ENCODE measurements at regions not wholly inside any gene's neighbourhood (a gene's known extent, or its start where the extent isn't known, plus 50 kb on each side); places are given as distances from the start of the nearest gene placed in this dataset.

DNA sequence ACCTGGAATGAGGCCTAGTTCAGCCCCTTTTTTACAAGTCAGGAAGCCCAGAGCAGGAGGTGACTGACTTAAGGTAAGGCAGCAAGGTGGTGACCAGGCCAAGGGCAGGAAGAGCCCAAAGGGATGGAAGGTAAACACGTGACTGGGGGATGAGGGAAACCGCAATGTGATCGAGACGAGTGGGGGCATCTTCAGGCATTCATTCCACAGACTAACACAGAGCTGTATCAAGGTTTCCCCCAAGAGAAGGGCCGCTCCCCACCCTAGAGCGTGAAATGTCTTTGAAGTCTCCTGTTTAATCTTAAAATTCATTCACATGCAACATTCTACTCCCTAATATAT is 76.3 kb upstream of the PIM1 start:
- Histone ChIP-seq H3K27ac (no peak overlapping the region), H3K36me3 (no peaks in the 10 kb centered on the region), H3K4me3 (replicated peaks in 1 of 3) (no peak overlapping the region), H3K4me1 (no peaks in the 10 kb centered on the region), H3K9me3 (no peaks in the 10 kb centered on the region), H3K27me3 (no peaks in the 10 kb centered on the region)
- no peak for TF ChIP-seq POLR2A (IDR thresholded peaks at IDR 0.05)
- TF ChIP-seq, protein P1, sequence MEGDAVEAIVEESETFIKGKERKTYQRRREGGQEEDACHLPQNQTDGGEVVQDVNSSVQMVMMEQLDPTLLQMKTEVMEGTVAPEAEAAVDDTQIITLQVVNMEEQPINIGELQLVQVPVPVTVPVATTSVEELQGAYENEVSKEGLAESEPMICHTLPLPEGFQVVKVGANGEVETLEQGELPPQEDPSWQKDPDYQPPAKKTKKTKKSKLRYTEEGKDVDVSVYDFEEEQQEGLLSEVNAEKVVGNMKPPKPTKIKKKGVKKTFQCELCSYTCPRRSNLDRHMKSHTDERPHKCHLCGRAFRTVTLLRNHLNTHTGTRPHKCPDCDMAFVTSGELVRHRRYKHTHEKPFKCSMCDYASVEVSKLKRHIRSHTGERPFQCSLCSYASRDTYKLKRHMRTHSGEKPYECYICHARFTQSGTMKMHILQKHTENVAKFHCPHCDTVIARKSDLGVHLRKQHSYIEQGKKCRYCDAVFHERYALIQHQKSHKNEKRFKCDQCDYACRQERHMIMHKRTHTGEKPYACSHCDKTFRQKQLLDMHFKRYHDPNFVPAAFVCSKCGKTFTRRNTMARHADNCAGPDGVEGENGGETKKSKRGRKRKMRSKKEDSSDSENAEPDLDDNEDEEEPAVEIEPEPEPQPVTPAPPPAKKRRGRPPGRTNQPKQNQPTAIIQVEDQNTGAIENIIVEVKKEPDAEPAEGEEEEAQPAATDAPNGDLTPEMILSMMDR (IDR thresholded peaks at IDR 0.05), result no peak
- WGBS, 2 donors, result 78 to 79% methylated on average over 6 of the region's 6 CpGs
- no peak for DNase-seq
- intact Hi-C loops (cut with DNase I), result no loop called here

DNA sequence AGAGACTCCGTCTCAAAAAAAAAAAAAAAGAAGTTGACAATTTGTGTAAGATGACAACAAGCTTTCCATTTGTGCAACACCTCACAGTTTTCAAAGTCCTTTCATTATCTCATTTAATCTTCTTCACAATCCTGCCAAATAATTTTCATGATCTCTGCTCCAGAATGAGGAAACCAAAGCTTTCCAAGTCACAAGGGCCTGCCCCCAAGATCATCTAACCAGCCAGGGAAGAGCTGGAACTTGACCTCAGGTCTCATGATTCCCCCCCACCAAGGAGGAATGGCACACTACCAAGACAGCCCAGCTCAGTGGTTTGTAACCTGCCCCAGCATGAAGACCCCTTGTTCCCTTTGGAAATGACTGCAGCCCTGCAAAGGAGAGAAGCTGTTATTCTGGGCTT is 74.0 kb upstream of the PIM1 start:
- Histone ChIP-seq H3K9me3 (no peaks in the 10 kb centered on the region), H3K27ac (no peak overlapping the region), H3K27me3 (no peaks in the 10 kb centered on the region), H3K4me3 (replicated peaks in 1 of 3) (no peak overlapping the region), H3K4me1 (no peaks in the 10 kb centered on the region), H3K36me3 (no peaks in the 10 kb centered on the region)
- WGBS, 2 donors, result 80 to 95% methylated on average over 1 of the region's 1 CpG
- intact Hi-C loops (cut with DNase I), result no loop called here
- no peak for TF ChIP-seq POLR2A (IDR thresholded peaks at IDR 0.05)
- TF ChIP-seq, protein P1 (IDR thresholded peaks at IDR 0.05), result no peak
- no peak for DNase-seq

DNA sequence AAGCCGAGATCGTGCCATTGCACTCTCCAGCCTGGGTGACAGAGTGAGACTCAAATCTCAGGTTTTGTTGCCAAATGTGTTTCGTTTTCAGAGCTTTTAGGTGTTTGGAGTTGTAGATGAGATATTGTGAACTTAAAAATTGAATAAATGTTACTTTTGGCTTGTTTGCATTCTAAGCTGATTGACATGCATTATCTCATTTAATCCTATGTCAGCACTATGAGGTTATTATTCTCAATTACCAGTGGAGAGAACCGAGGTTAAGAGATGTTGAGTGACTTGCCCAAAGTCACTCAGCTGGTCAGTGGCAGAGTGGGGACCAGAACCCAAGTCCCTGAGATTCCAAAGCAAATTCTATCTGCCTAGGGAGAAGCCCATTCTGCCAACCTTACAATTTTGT is 72.6 kb upstream of the PIM1 start:
- H3K4me1 ChIP-seq, result peaks cover 4 to 5% of the 10 kb centered on the region in 2 donors
- intact Hi-C loops (cut with DNase I), result no loop called here
- H3K9me3 ChIP-seq, result no peaks in the 10 kb centered on the region
- WGBS, 2 donors, result 83 to 85% methylated on average over 4 of the region's 4 CpGs
- TF ChIP-seq POLR2A (IDR thresholded peaks at IDR 0.05), result no peak
- TF ChIP-seq, protein P1 (IDR thresholded peaks at IDR 0.05), result no peak
- no peak overlapping the region for H3K27ac ChIP-seq
- H3K4me3 ChIP-seq (replicated peaks in 1 of 3), result no peak overlapping the region
- no peak for DNase-seq
- no peaks in the 10 kb centered on the region for H3K36me3 ChIP-seq
- no peaks in the 10 kb centered on the region for H3K27me3 ChIP-seq

DNA sequence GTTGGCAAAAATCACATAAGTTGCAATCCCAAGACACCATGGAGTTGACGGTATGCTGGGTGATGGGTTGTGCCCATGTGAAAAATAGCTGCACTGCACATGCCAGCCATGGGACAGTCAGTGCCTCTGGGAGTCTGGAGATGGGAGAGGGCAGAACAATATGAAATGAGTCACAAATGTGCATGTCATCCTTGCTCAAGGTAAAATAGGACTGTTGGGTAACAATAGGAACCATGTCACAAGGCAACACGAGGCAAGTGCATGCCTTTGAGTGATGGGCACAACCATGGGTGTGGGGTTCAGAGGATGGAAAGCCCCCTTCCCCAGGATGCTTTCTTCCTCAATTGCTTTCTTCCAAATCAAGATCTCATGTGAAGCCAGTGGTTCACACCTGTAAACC is 70.5 kb upstream of the PIM1 start:
- Histone ChIP-seq H3K4me1 (peaks cover 19 to 23% of the 10 kb centered on the region in 2 donors), H3K27ac (no peak overlapping the region), H3K4me3 (replicated peaks in 1 of 3) (no peak overlapping the region), H3K36me3 (no peaks in the 10 kb centered on the region), H3K9me3 (no peaks in the 10 kb centered on the region), H3K27me3 (no peaks in the 10 kb centered on the region)
- DNase-seq, result no peak
- TF ChIP-seq POLR2A (IDR thresholded peaks at IDR 0.05), result no peak
- TF ChIP-seq, protein P1 (IDR thresholded peaks at IDR 0.05), result no peak
- 86 to 98% methylated on average over 2 of the region's 2 CpGs for WGBS, 2 donors
- intact Hi-C loops (cut with DNase I), result no loop called here

DNA sequence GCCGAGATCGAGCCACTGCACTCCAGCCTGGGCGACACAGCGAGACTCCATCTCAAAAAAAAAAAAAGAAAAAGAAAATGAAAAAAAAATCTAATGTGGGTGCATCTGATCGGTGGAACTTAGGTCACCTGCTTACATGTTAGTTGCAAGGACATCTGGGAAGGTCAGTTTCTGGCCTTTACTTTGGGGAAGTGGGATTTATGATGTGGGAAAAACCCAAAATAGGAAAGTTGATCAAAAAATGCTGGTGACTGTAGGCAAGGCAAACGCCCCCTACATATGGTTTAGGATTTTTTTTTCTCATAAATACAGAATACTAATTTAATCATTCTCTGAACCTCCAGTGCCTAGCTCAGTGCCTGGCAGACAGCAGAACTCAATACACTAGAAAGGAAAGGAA is 69.2 kb upstream of the PIM1 start:
- DNase-seq, result no peak
- TF ChIP-seq POLR2A (IDR thresholded peaks at IDR 0.05), result no peak
- TF ChIP-seq, protein P1 (IDR thresholded peaks at IDR 0.05), result no peak
- H3K4me1 ChIP-seq, result peaks cover 22 to 23% of the 10 kb centered on the region in 2 donors
- H3K27me3 ChIP-seq, result no peaks in the 10 kb centered on the region
- 91 to 93% methylated on average over 6 of the region's 6 CpGs for WGBS, 2 donors
- no peaks in the 10 kb centered on the region for H3K36me3 ChIP-seq
- H3K27ac ChIP-seq, result no peak overlapping the region
- H3K4me3 ChIP-seq (replicated peaks in 1 of 3), result no peak overlapping the region
- intact Hi-C loops (cut with DNase I), result loop anchor here (10.0 kb wide), 1 partner anchor 64 kb away; no protein-coding TSS in a partner anchor
- no peaks in the 10 kb centered on the region for H3K9me3 ChIP-seq

Measured in thyroid gland (tissue), 4 donors.